ENCODE measurements at regions not wholly inside any gene's neighbourhood (a gene's known extent, or its start where the extent isn't known, plus 50 kb on each side); places are given as distances from the start of the nearest gene placed in this dataset.
"Not testable (repeated sequence)": the region's sequence is repeated elsewhere in the genome, so short reads cannot be mapped to it uniquely, and the experiment has no call there.

- no peak for DNase-seq (ENCODE audit: low read depth)
Observed at GRCh38 chr3:137438561-137438960, 325.6 kb upstream of the SOX14 start.

GRCh38 chr3:137460944-137461343 is 303.2 kb upstream of the SOX14 start:
- no peak for DNase-seq (ENCODE audit: low read depth)

GRCh38 chr3:137463131-137463530 is 301.0 kb upstream of the SOX14 start:
- DNase-seq (ENCODE audit: low read depth): no peak

- no peak for DNase-seq (ENCODE audit: low read depth)
Observed at GRCh38 chr3:137464341-137464740, 299.8 kb upstream of the SOX14 start.

- no peak for DNase-seq (ENCODE audit: low read depth)
Observed at GRCh38 chr3:137468446-137468845, 295.7 kb upstream of the SOX14 start.

- DNase-seq (ENCODE audit: low read depth): no peak
Observed at GRCh38 chr3:137469263-137469662, 294.9 kb upstream of the SOX14 start.

- DNase-seq (ENCODE audit: low read depth): no peak
Observed at GRCh38 chr3:137471130-137471529, 293.0 kb upstream of the SOX14 start.

GRCh38 chr3:137471558-137472204 is 292.4 kb upstream of the SOX14 start:
- DNase-seq (ENCODE audit: low read depth): no peak

GRCh38 chr3:137477614-137478013 is 286.5 kb upstream of the SOX14 start:
- no peak for DNase-seq (ENCODE audit: low read depth)

- no peak for DNase-seq (ENCODE audit: low read depth)
Observed at GRCh38 chr3:137509354-137510045, 254.6 kb upstream of the SOX14 start.

GRCh38 chr3:137511655-137512054 is 252.5 kb upstream of the SOX14 start:
- DNase-seq (ENCODE audit: low read depth): no peak

GRCh38 chr3:137514853-137515252 is 249.3 kb upstream of the SOX14 start:
- no peak for DNase-seq (ENCODE audit: low read depth)

GRCh38 chr3:137519602-137520001 is 244.5 kb upstream of the SOX14 start:
- DNase-seq (ENCODE audit: low read depth): no peak

- DNase-seq (ENCODE audit: low read depth): no peak
Observed at GRCh38 chr3:137524751-137525150, 239.4 kb upstream of the SOX14 start.

GRCh38 chr3:137525471-137525870 is 238.6 kb upstream of the SOX14 start:
- DNase-seq (ENCODE audit: low read depth): no peak

GRCh38 chr3:137542049-137542448 is 222.1 kb upstream of the SOX14 start:
- no peak for DNase-seq (ENCODE audit: low read depth)

- no peak for DNase-seq (ENCODE audit: low read depth)
Observed at GRCh38 chr3:137554242-137554641, 209.9 kb upstream of the SOX14 start.

- DNase-seq (ENCODE audit: low read depth): no peak
Observed at GRCh38 chr3:137568880-137569279, 195.2 kb upstream of the SOX14 start.

GRCh38 chr3:137572931-137573330 is 191.2 kb upstream of the SOX14 start:
- no peak for DNase-seq (ENCODE audit: low read depth)

GRCh38 chr3:137582484-137582883 is 181.6 kb upstream of the SOX14 start:
- no peak for DNase-seq (ENCODE audit: low read depth)

- DNase-seq (ENCODE audit: low read depth): no peak
Observed at GRCh38 chr3:137583256-137583655, 180.9 kb upstream of the SOX14 start.

- no peak for DNase-seq (ENCODE audit: low read depth)
Observed at GRCh38 chr3:137588871-137589270, 175.2 kb upstream of the SOX14 start.

- not testable (repeated sequence) for DNase-seq (ENCODE audit: low read depth)
Observed at GRCh38 chr3:137595415-137595814, 168.7 kb upstream of the SOX14 start.

- DNase-seq (ENCODE audit: low read depth): no peak
Observed at GRCh38 chr3:137610723-137611122, 153.4 kb upstream of the SOX14 start.
